A673 (cell line): ENCODE measurements at regions not wholly inside any gene's neighbourhood (a gene's known extent, or its start where the extent isn't known, plus 50 kb on each side); places are given as distances from the start of the nearest gene placed in this dataset.

Experiments used
- BruUV-seq: library from RNA; stranded (reverse); fragments of 400-500 nt; replicated peaks from 2 replicates; lab custom pipeline; 2021; lab: Mats Ljungman, UMichigan
- CTCF ChIA-PET: fragments of 300-600 bp; sonication (Branson Sonifier 250); formaldehyde crosslinking; loops from one replicate; lab custom pipeline; 2022; ENCODE audit warnings: antibody characterized with exemption; lab: Charles Lee
- POLR2A ChIA-PET: fragments of 300-600 bp; sonication (Branson Sonifier 250); formaldehyde crosslinking; loops from one replicate; lab custom pipeline; 2022; ENCODE audit warnings: antibody characterized with exemption; ENCODE audit not compliant: low non-redundant PET; lab: Charles Lee
- DNase-seq: peaks from one replicate; pipeline ENCODE4 v3.0.0-alpha.2; 2015; ENCODE audit warnings: low spot score
- H3K27ac ChIP-seq: fragments of 200-600 bp; sonication (generic); 2 replicates; pipeline ENCODE4 v1.5.1; 2016; ENCODE audit warnings: mixed run types, low read depth, mild to moderate bottlenecking, mixed read lengths, antibody characterized with exemption, low read length; ENCODE audit not compliant: poor library complexity, severe bottlenecking
- H3K27me3 ChIP-seq: fragments of 200-600 bp; sonication (generic); replicated peaks from 2 replicates; pipeline ENCODE4 v1.6.1; 2017; ENCODE audit warnings: mixed run types, low read depth, mild to moderate bottlenecking, mixed read lengths, antibody characterized with exemption, low read length; ENCODE audit not compliant: insufficient read depth, poor library complexity
- H3K36me3 ChIP-seq: fragments of 200-600 bp; sonication (generic); 2 replicates; pipeline ENCODE4 v1.6.1; 2016; ENCODE audit warnings: mixed run types, mild to moderate bottlenecking, mixed read lengths, antibody characterized with exemption, low read length; ENCODE audit not compliant: insufficient read depth, poor library complexity, severe bottlenecking
- H3K4me1 ChIP-seq: fragments of 200-600 bp; sonication (generic); 2 replicates; pipeline ENCODE4 v1.6.1; 2017; ENCODE audit warnings: mixed run types, mild to moderate bottlenecking, mixed read lengths, antibody characterized with exemption, low read length; ENCODE audit not compliant: insufficient read depth, poor library complexity, severe bottlenecking
- H3K4me3 ChIP-seq: fragments of 200-600 bp; sonication (generic); 2 replicates; pipeline ENCODE4 v1.5.1; 2016; ENCODE audit warnings: low read depth, mixed run types, mild to moderate bottlenecking, mixed read lengths, low read length; ENCODE audit not compliant: poor library complexity, severe bottlenecking
- H3K9me3 ChIP-seq: fragments of 200-600 bp; sonication (generic); 2 replicates; pipeline ENCODE4 v1.6.1; 2016; ENCODE audit warnings: mixed run types, low read depth, mild to moderate bottlenecking, mixed read lengths, antibody characterized with exemption, low read length; ENCODE audit not compliant: poor library complexity, severe bottlenecking
- EZH2 ChIP-seq: fragments of 200-600 bp; sonication (generic); IDR thresholded peaks from 2 replicates; pipeline ENCODE4 v1.6.1; 2017; ENCODE audit warnings: borderline replicate concordance, low read depth, mild to moderate bottlenecking, mixed read lengths, antibody characterized with exemption, low read length; ENCODE audit not compliant: poor library complexity, severe bottlenecking
- intact Hi-C: fragments of 100-400 bp; cut with micrococcal nuclease; formaldehyde crosslinking; loops from one replicate; pipeline ENCODE4 v1.10.0; 2022; ENCODE audit not compliant: unreplicated experiment
- TF ChIP-seq, protein P1 (sequence below): fragments of 300-800, 200-600 bp; sonication (generic); conservative IDR thresholded peaks from 2 replicates; pipeline ENCODE4 v1.5.1; 2017; ENCODE audit warnings: low read depth, mild to moderate bottlenecking, antibody characterized with exemption, low read length, moderate library complexity, mixed read lengths

DNA sequence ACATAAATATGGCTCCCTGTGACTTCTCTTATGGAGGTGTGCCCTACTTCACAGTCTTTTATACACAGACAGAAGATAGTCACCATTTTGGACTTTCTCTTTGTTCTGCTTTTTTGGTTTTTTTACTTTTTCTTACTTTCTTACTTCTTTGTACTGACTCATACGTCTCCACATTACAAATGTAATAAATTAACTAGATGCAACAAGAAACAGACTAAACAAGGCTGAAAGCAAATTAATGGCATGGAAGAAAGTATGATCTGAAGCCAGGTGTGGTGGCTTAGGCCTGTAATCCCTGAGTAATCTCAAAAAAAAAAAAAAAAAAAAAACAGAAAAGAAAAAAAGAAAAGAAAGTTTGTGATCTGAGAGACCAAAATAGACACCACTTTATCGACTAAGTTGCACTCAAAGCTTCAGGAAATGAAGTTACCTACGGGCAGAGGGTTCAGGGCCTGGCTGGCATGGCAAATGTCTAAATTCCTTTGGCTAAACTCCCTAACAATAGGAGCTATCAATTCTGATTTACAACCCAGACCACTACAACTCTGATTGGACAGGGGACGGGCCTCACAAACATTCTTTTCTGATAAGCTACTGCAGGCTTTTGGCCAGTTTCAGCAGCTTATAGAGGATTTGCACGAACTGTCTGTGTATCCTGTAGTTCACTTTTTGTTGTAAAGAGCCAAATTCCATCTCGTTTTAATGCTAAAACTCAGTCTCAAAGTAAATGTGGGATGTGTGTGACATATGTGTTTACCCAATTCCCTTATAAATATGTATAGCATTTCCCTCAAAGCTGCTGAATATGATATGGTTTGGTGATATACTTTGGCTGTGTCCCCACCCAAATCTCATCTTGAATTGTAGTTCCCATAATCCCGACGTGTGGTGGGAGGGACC, 129.1 kb downstream of the SEPTIN14 start:
- H3K9me3 ChIP-seq: no peaks in the 10 kb centered on the region
- H3K27me3 ChIP-seq: no peaks in the 10 kb centered on the region
- no peaks in the 10 kb centered on the region for H3K36me3 ChIP-seq
- no TSS peak for BruUV-seq
- peak; percentile 6 for DNase-seq
- intact Hi-C loops: no loop called here
- TF ChIP-seq EZH2: no peak
- TF ChIP-seq, protein P1, sequence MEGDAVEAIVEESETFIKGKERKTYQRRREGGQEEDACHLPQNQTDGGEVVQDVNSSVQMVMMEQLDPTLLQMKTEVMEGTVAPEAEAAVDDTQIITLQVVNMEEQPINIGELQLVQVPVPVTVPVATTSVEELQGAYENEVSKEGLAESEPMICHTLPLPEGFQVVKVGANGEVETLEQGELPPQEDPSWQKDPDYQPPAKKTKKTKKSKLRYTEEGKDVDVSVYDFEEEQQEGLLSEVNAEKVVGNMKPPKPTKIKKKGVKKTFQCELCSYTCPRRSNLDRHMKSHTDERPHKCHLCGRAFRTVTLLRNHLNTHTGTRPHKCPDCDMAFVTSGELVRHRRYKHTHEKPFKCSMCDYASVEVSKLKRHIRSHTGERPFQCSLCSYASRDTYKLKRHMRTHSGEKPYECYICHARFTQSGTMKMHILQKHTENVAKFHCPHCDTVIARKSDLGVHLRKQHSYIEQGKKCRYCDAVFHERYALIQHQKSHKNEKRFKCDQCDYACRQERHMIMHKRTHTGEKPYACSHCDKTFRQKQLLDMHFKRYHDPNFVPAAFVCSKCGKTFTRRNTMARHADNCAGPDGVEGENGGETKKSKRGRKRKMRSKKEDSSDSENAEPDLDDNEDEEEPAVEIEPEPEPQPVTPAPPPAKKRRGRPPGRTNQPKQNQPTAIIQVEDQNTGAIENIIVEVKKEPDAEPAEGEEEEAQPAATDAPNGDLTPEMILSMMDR: no peak
- no peak overlapping the region for H3K4me3 ChIP-seq
- no peak overlapping the region for H3K27ac ChIP-seq
- ChIA-PET POLR2A (no interaction called here), CTCF (no interaction called here)
- H3K4me1 ChIP-seq: no peaks in the 10 kb centered on the region

DNA sequence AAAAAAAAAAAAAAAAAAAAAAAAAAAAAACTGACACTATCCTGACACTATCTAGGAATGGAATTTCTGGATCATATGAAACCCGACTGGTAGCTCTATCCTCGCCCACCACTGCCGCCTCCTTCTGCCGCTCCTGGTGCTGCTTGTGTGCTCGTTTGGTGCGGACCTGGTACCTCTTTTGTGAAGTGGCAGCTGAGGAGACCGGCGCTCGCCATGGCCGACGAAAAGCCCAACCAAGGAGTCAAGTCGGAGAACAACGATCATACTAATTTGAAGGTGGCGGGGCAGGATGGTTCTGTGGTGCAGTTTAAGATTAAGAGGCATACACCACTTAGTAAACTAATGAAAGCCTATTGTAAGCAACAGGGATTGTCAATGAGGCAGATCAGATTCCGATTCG, 130.6 kb downstream of the SEPTIN14 start:
- ChIA-PET POLR2A (no interaction called here), CTCF (no interaction called here)
- BruUV-seq: no TSS peak
- no peak for DNase-seq
- no peaks in the 10 kb centered on the region for H3K27me3 ChIP-seq
- H3K4me3 ChIP-seq: no peak overlapping the region
- H3K9me3 ChIP-seq: no peaks in the 10 kb centered on the region
- no peaks in the 10 kb centered on the region for H3K36me3 ChIP-seq
- TF ChIP-seq EZH2: no peak
- TF ChIP-seq, protein P1: no peak
- H3K4me1 ChIP-seq: no peaks in the 10 kb centered on the region
- H3K27ac ChIP-seq: no peak overlapping the region
- intact Hi-C loops: no loop called here

DNA sequence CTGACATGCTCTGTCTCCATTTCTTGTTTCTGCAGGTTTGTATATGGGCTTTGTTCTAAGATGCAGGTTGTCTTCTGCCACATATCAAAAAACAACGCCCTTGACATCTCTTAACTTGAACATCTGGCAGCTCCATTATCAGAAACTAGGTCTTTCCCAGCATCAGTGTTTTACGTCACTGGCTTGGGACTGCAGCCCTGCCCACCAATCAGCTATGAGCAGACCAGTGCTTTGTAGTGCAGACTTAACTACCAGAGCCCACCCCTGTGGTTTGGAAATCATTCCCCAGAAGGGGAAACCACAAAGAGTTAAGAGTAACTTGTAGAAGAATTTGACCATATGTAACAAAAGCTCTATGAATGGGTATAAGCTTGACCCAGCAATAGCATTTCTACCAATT, 132.4 kb downstream of the SEPTIN14 start:
- DNase-seq: no peak
- Histone ChIP-seq H3K4me1 (no peaks in the 10 kb centered on the region), H3K36me3 (no peaks in the 10 kb centered on the region), H3K4me3 (no peak overlapping the region), H3K9me3 (no peaks in the 10 kb centered on the region), H3K27me3 (no peaks in the 10 kb centered on the region), H3K27ac (no peak overlapping the region)
- TF ChIP-seq, protein P1: no peak
- no peak for TF ChIP-seq EZH2
- BruUV-seq: no TSS peak
- intact Hi-C loops: no loop called here
- CTCF ChIA-PET: no interaction called here
- POLR2A ChIA-PET: no interaction called here
